HEK293T (cell line): ENCODE measurements at regions not wholly inside any gene's neighbourhood (a gene's known extent, or its start where the extent isn't known, plus 50 kb on each side); places are given as distances from the start of the nearest gene placed in this dataset.

Experiments used
- BHLHE40 ChIP-seq: fragments of 450-650 bp; IDR thresholded peaks from 2 replicates; pipeline ENCODE4 v1.6.1; 2016; ENCODE audit warnings: mild to moderate bottlenecking, moderate library complexity, borderline replicate concordance
- CTBP1 ChIP-seq: fragments of 450-650 bp; IDR thresholded peaks from 2 replicates; pipeline ENCODE4 v1.6.1; 2016; ENCODE audit warnings: borderline replicate concordance
- ELF4 ChIP-seq: fragments of 450-650 bp; IDR thresholded peaks from 2 replicates; pipeline ENCODE4 v1.6.1; 2017; ENCODE audit warnings: antibody characterized with exemption
- FOXM1 ChIP-seq: fragments of 450-650 bp; IDR thresholded peaks from 2 replicates; pipeline ENCODE4 v1.6.1; 2017; ENCODE audit warnings: mild to moderate bottlenecking, borderline replicate concordance
- L3MBTL2 ChIP-seq: fragments of 450-650 bp; conservative IDR thresholded peaks from 2 replicates; pipeline ENCODE4 v1.6.1; 2016; ENCODE audit warnings: mild to moderate bottlenecking
- NFRKB ChIP-seq: fragments of 450-650 bp; IDR thresholded peaks from 2 replicates; pipeline ENCODE4 v1.6.1; 2016; ENCODE audit warnings: mild to moderate bottlenecking, moderate library complexity
- SP1 ChIP-seq: fragments of 450-650 bp; IDR thresholded peaks from 2 replicates; pipeline ENCODE4 v1.6.1; 2017
- TARDBP ChIP-seq: fragments of 450-650 bp; IDR thresholded peaks from 2 replicates; pipeline ENCODE4 v1.6.1; 2016

DNA sequence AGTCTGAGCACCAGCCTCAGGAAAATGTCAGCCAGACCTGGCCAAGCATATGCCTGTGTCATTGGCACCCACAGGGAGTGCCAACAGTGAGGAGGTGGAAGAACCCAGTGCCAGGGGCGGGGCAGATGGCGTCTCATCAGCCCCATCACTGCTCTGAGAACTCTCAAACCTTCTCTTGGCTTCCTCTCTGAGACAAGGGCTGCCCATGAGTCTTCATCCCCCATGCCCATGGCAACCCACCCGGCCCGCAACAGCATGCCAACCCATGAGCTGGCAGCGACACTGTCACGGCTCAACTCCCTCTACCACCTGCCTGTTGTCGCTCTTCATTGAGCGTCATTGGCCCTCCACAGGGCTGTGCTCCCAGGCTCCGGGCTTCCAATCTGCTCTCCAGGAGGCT, 340.5 kb downstream of the BUD13 start:
- no peak for TF ChIP-seq CTBP1
- no peak for TF ChIP-seq BHLHE40
- no peak for TF ChIP-seq FOXM1
- TF ChIP-seq NFRKB, result no peak
- TF ChIP-seq TARDBP, result no peak
- no peak for TF ChIP-seq SP1
- no peak for TF ChIP-seq L3MBTL2
- TF ChIP-seq ELF4, result no peak
